ENCODE measurements at regions not wholly inside any gene's neighbourhood (a gene's known extent, or its start where the extent isn't known, plus 50 kb on each side); places are given as distances from the start of the nearest gene placed in this dataset.

GRCh38 chr13:64339373-64340063 lies 2890.6 kb downstream of the PCDH9 start:
- DNase-seq: no peak

DNA sequence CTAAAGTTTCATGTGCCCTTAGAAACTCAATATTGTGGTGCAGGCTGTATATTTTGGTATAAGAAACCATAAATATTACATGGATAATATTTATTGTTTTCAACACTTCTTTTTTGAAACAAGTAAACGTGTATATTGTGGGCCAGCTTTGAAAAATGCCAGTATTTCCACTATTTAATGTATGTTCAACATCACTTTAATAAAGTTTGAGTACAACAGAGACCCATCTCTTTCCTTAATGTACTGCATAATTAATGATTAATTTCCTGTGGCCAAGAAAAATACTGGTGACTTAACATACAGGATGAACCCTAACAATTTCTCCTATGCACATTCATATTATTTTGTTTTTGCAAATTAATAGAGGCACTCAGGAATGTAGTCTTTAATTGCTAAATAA lies 2891.5 kb downstream of the PCDH9 start:
- DNase-seq: no peak

- DNase-seq: no peak
Measured at GRCh38 chr13:64333888-64334287, 2896.2 kb downstream of the PCDH9 start.

- no peak for DNase-seq
Measured at GRCh38 chr13:64332048-64332447, 2898.1 kb downstream of the PCDH9 start.

DNA sequence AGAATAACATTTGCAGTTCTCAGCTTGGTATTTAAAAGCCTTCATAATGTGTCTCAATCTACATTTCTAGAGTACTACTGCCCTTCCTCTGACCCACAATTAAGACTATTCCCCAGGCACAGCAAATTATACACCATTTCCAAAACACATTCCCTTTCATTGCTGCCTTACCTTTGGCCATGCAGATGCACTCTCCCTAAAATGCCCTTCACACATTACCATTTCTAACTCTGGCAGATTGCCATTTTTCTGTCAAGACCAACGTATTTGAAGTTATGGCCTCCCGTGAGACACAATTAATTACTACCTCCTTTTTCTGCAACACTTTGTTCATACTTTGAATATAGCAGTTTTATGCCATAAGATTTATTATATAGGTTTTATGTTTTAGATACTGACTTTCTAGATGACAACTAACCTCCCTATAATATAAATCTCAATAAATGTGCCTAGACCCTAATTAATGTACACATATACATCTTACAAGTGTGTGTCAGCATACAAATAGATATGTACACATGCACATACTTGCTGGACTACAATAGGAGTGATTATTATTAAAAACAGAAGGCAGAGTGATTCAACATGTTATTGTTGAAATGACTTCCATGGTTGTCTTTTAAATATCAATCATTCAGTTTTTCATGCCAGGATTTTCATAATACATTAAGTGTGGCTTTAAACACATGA lies 2902.5 kb downstream of the PCDH9 start:
- no peak for DNase-seq

- no peak for DNase-seq
Measured at GRCh38 chr13:64314331-64314730, 2898.7 kb upstream of the PCDH20 start.

GRCh38 chr13:64311948-64312347 lies 2896.3 kb upstream of the PCDH20 start:
- no peak for DNase-seq

DNA sequence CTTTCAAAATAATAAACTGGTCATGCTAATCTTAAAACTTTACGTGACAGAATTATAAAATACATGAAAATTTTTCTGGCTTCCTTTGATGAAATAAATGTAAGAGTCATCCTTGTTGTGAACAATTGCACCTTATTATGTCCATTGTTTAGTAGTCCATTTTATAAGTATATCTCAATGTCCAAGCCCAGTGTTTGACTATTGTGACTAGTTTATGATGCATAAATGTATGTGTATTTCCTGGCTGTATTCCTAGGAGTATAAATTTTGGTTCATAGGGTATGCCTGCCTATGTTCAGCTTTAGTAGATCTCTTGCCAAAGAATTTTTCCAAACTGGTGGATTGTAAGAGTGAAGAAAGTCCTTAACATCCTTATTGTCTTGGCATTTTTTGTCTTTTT lies 2895.5 kb upstream of the PCDH20 start:
- no peak for DNase-seq

DNA sequence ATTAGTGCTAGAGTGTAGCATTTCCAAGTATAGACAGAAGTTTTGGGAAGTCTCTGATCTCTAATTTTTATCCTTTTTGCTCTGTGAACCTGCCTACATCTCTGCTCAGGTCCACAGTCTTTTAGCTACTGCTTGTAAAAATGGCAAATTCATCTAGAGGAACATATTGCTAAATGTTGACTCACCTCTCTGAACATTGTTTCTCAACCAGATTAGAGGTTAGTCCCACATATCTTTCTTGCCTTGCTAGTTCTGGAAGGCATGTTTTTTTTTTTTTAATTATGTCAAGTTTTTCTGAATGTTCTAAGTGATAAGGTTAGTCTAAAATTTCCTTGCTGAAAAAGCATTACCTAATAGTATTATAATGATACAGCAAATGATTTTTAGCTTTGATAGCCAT lies 2889.6 kb upstream of the PCDH20 start:
- no peak for DNase-seq

- DNase-seq: no peak
Measured at GRCh38 chr13:64300239-64300638, 2884.6 kb upstream of the PCDH20 start.

- DNase-seq: no peak
Measured at GRCh38 chr13:64293923-64294322, 2878.3 kb upstream of the PCDH20 start.

GRCh38 chr13:64289702-64290101 lies 2874.1 kb upstream of the PCDH20 start:
- DNase-seq: no peak

DNA sequence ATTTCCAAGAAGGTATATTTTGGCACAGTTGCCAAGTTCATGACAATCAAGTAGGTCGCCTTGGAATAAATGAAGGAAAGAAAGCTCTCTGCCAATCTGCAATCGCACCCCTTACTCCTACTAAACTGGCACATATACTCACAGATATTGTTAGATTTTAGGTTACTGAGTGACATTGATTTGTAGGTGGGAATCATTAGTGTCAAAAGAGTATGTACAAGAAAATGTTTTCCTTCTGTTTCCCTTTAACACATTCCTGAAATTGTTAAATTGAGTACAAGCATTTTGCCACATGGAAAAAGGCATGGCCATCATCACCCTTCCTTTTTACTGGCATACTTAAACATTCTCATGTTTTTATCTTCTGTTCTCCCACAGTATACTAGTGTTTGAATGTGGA lies 2868.3 kb upstream of the PCDH20 start:
- no peak for DNase-seq

GRCh38 chr13:64278493-64278892 lies 2862.8 kb upstream of the PCDH20 start:
- DNase-seq: no peak

DNA sequence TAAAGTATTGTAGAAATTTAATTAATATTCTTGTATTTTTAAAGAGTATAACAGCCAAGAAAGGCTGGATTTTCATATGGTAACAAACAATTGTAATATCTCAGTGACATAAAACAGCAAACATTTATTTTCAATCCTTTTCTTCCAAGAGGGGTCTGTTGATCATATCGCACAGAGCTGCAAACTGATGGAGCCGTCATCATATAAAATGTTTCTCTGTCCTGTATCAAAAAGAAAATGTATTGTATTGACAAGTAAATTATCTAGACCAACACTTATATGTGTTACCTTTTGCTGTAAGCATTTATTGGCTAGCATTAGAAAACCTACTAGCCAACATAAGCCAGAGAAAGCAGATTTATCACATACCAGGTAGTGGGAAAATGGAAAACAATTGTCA lies 2861.4 kb upstream of the PCDH20 start:
- no peak for DNase-seq

DNA sequence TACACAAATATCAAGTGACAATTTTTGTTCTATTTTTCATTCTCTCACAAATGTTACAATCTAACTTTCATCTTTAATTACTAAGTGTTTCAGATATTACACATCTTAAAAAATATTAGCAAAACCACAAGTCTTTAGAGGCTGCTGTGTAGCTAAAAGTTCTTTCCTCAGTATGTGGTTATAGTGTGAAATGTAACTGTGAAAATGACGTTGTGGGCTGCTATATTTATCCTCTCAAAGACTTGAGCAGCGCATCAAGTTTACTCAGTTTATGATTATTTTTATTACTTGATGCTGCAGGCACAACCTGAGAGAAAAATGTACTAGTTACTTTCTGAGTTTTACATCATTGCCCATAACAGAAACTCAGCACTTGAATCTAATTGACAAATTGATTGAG lies 2860.6 kb upstream of the PCDH20 start:
- DNase-seq: no peak

GRCh38 chr13:64274481-64275217 lies 2859.0 kb upstream of the PCDH20 start:
- DNase-seq: no peak

DNA sequence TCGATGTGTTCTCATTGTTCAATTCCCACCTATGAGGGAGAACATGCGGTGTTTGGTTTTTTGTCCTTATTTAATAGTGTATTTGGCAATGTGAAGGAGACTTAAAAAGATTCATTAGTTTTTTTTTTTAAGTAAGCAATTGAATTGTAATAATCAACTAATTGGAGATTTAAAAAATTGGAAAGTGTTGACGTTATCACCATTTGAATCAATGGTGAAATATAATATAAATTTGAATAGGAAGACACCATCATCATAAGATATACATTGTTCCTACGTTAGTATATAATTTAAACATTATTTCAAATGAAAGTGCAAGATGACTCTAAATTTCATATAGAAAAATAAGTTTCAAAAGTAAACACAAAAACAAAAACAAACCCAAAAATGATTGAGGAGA lies 2858.1 kb upstream of the PCDH20 start:
- no peak for DNase-seq

DNA sequence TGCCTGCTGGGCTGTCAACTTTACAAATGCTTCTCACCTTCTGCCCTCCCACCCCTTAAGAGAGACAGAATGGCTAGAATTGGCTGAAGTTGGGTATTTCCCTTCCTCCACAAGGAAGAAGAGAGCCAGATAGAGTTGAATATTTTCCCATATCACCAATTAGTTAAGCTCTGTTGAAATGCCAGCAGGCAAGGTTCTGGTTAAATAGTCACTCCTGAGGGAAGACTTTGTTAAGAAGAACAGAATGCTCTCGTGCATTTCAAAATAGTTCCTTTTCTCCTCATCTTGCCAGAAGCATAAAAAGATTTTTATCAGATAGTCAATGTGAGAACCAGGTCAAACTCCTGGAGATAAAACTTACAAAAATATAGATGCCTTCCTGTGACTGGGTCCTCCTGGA lies 2857.0 kb upstream of the PCDH20 start:
- DNase-seq: no peak

DNA sequence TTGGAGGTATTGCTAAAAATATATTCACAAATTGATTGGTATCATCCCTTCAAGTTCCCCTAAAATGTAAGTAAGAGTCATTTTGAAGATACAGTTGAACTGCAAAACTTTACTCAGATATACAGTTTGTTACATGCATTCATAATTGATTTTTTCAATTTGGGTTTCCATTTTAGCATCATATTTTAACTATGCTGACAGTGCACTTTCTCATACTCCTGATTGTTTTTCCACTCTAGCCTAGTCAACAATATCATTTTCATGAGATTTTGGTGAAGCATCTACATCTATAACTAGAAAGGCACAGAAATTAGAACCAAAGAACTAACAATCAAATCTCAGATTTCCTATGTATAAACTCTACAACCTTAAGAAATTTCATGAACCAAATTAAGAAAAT lies 2850.4 kb upstream of the PCDH20 start:
- DNase-seq: no peak

GRCh38 chr13:64263285-64263684 lies 2847.6 kb upstream of the PCDH20 start:
- DNase-seq: no peak

DNA sequence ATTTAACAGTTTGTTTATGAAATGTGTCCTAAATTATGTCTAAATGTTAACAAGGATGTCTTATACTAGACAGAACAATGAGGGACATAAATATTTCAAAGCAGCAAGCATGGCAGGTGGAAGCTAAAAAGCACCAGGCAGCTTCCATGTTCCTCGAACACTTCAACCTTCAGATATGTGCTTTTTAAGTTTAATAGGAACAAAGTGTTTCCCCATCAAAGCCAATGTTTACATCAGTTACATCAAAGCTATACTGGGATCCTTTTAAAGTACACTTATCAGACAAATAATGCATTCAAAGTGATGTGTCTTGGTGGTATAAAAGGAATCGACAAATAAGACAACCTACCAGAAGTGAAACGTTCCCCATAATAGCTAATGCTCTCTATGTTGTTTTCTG lies 2841.1 kb upstream of the PCDH20 start:
- DNase-seq: no peak

DNA sequence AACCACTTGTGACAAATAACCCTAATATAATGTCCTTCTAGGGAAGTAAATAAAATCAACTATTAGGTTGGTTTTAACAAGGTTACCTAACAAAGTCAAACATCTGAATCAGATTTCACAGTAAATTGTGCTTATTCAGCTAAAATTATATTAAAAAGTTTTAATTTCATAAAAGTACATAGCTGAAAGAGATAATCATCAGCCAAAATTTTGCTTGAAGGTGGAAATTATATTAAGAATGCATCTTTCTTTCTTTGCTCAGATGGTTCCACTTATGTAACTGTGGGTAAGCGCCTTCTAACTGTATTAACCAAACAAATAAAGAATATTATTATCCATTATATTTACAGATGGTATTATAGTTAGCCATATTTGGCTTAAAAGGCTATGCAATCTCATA lies 2840.3 kb upstream of the PCDH20 start:
- no peak for DNase-seq

GRCh38 chr13:64248371-64249065 lies 2832.9 kb upstream of the PCDH20 start:
- DNase-seq: no peak

Data from bone marrow (tissue), 2 donors.